GM23338 (cell line): ENCODE measurements at regions not wholly inside any gene's neighbourhood (a gene's known extent, or its start where the extent isn't known, plus 50 kb on each side); places are given as distances from the start of the nearest gene placed in this dataset.

Experiments
- ATAC-seq: fragments of 200-7000 bp; cut with Tn5 transposase; 3 replicates; pipeline ENCODE4 v1.9.1; 2020
- DNase-seq: peaks from one replicate; pipeline ENCODE4 v3.0.0-alpha.2; 2015; ENCODE audit warnings: low spot score
- H2AFZ ChIP-seq: fragments of 200-600 bp; sonication (generic); 2 replicates; pipeline ENCODE4 v1.8.0; 2016; ENCODE audit warnings: antibody characterized with exemption, mild to moderate bottlenecking, moderate library complexity
- H3F3A ChIP-seq: fragments of 200-600 bp; sonication (generic); replicated peaks from 2 replicates; pipeline ENCODE4 v1.8.0; 2017; ENCODE audit warnings: antibody characterized with exemption, mixed run types, low read depth
- H3K27ac ChIP-seq: fragments of 200-600 bp; sonication (generic); 2 replicates; pipeline ENCODE4 v1.6.1; 2016; ENCODE audit warnings: low read depth
- H3K27me3 ChIP-seq: fragments of 200-600 bp; sonication (generic); 2 replicates; pipeline ENCODE4 v1.8.0; 2016; ENCODE audit warnings: mild to moderate bottlenecking, mixed run types, moderate library complexity; ENCODE audit not compliant: insufficient read depth
- H3K36me3 ChIP-seq: fragments of 200-600 bp; sonication (generic); 2 replicates; pipeline ENCODE4 v1.8.0; 2016; ENCODE audit warnings: mild to moderate bottlenecking; ENCODE audit not compliant: insufficient read depth
- H3K4me1 ChIP-seq: fragments of 200-600 bp; sonication (generic); 2 replicates; pipeline ENCODE4 v1.8.0; 2016; ENCODE audit warnings: mild to moderate bottlenecking, moderate library complexity; ENCODE audit not compliant: insufficient read depth
- H3K4me2 ChIP-seq: fragments of 200-600 bp; sonication (generic); 2 replicates; pipeline ENCODE4 v1.7.1; 2017; ENCODE audit warnings: mixed run types
- H3K4me3 ChIP-seq: fragments of 200-600 bp; sonication (generic); 2 replicates; pipeline ENCODE4 v1.6.1; 2016; ENCODE audit warnings: mixed run types
- H3K79me2 ChIP-seq: fragments of 200-600 bp; sonication (generic); replicated peaks from 2 replicates; pipeline ENCODE4 v1.8.0; 2017; ENCODE audit warnings: mild to moderate bottlenecking; ENCODE audit not compliant: insufficient read depth
- H3K9me2 ChIP-seq: fragments of 200-600 bp; sonication (generic); 2 replicates; pipeline ENCODE4 v1.8.0; 2017; ENCODE audit not compliant: insufficient read depth
- H4K20me1 ChIP-seq: fragments of 200-600 bp; sonication (generic); replicated peaks from 2 replicates; pipeline ENCODE4 v1.8.0; 2017; ENCODE audit warnings: mild to moderate bottlenecking; ENCODE audit not compliant: insufficient read depth
- H3K27ac Mint-ChIP-seq: 2 replicates; pipeline ENCODE4 v1.8.0; 2020; ENCODE audit warnings: inconsistent platforms, mild to moderate bottlenecking, moderate library complexity, mixed read lengths
- H3K27me3 Mint-ChIP-seq: 3 replicates; pipeline ENCODE4 v1.8.0; 2022; ENCODE audit warnings: low read depth, mild to moderate bottlenecking, moderate library complexity, mixed read lengths, inconsistent platforms; ENCODE audit not compliant: insufficient read depth, poor library complexity
- H3K36me3 Mint-ChIP-seq: 3 replicates; pipeline ENCODE4 v1.8.0; 2021; ENCODE audit warnings: low read depth, mild to moderate bottlenecking, inconsistent platforms, moderate library complexity, mixed read lengths
- H3K4me1 Mint-ChIP-seq: 3 replicates; pipeline ENCODE4 v1.8.0; 2020; ENCODE audit warnings: mild to moderate bottlenecking, inconsistent platforms, mixed read lengths
- H3K4me3 Mint-ChIP-seq: 3 replicates; pipeline ENCODE4 v1.8.0; 2021; ENCODE audit warnings: moderate library complexity, mild to moderate bottlenecking, inconsistent platforms, mixed read lengths
- H3K9me3 Mint-ChIP-seq: 3 replicates; pipeline ENCODE4 v1.8.0; 2020; ENCODE audit warnings: moderate library complexity, mild to moderate bottlenecking, inconsistent platforms, mixed read lengths
- CTCF ChIP-seq, 2 experiments: fragments of 200-600 bp in 1 of 2; sonication (generic) in 1 of 2; conservative IDR thresholded peaks; 2 replicates each; pipeline versions ENCODE4 v1.5.1 to v1.6.1; 2016 to 2017; ENCODE audit warnings: antibody characterized with exemption in 2 of 2, low read depth in 2 of 2, mild to moderate bottlenecking in 2 of 2, moderate library complexity in 1 of 2
- ETS1 ChIP-seq: IDR thresholded peaks from 2 replicates; pipeline ENCODE4 v1.6.1; 2016; ENCODE audit warnings: antibody characterized with exemption
- EZH2phosphoT487 ChIP-seq: fragments of 200-600 bp; sonication (generic); IDR thresholded peaks from one replicate; pipeline ENCODE4 v1.8.1; 2018; ENCODE audit warnings: antibody characterized with exemption; ENCODE audit not compliant: unreplicated experiment
- JUNB ChIP-seq: IDR thresholded peaks from one replicate; pipeline ENCODE4 v1.6.1; 2016; ENCODE audit warnings: antibody characterized with exemption; ENCODE audit not compliant: unreplicated experiment
- NANOG ChIP-seq: IDR thresholded peaks from 2 replicates; pipeline ENCODE4 v1.6.1; 2016; ENCODE audit warnings: antibody characterized with exemption, borderline replicate concordance
- REST ChIP-seq: IDR thresholded peaks from one replicate; pipeline ENCODE4 v1.6.1; 2018; ENCODE audit warnings: antibody characterized with exemption; ENCODE audit not compliant: unreplicated experiment
- STAT1 ChIP-seq: IDR thresholded peaks from one replicate; pipeline ENCODE4 v1.6.1; 2016; ENCODE audit warnings: antibody characterized with exemption; ENCODE audit not compliant: unreplicated experiment
- ZNF331 ChIP-seq: fragments of 250-450 bp; sonication (Bioruptor Pico); IDR thresholded peaks from 2 replicates; pipeline ENCODE4 v1.5.0; 2020; ENCODE audit warnings: low read depth, mild to moderate bottlenecking, moderate library complexity
- ZNF462 ChIP-seq: fragments of 250-450 bp; sonication (Bioruptor Pico); IDR thresholded peaks from 2 replicates; pipeline ENCODE4 v1.5.0; 2020; ENCODE audit warnings: mild to moderate bottlenecking, moderate library complexity

- ATAC-seq (no peak), DNase-seq (no peak)
- Histone ChIP-seq H3F3A (no peaks in the 10 kb centered on the region), H3K79me2 (no peaks in the 10 kb centered on the region), H3K36me3 (no peaks in the 10 kb centered on the region), H3K9me2 (0 out of 2 replicates have a peak, but pooled peaks cover 13% of the 10 kb centered on the region), H4K20me1 (no peaks in the 10 kb centered on the region), H3K27me3 (no peaks in the 10 kb centered on the region), H3K4me2 (no peak overlapping the region), H3K27ac (no peak overlapping the region), H2AFZ (peak overlapping the region; percentile 57; the same call in 1 of the 2 replicates), H3K4me1 (no peaks in the 10 kb centered on the region), H3K4me3 (no peak overlapping the region)
- H3K27ac Mint-ChIP-seq, result no peak overlapping the region
- TF ChIP-seq STAT1, result no peak
- TF ChIP-seq ZNF462 (CRISPR knock-in tag), result no peak
- no peak for TF ChIP-seq CTCF (conservative IDR thresholded peaks at IDR 0.05; ENCODE audit: low read depth in 2 of 2)
- TF ChIP-seq ETS1, result no peak
- TF ChIP-seq REST, result no peak
- TF ChIP-seq JUNB, result no peak
- TF ChIP-seq ZNF331 (CRISPR knock-in tag), result no peak
- no peak for TF ChIP-seq NANOG
- TF ChIP-seq EZH2phosphoT487, result no peak
- H3K36me3 Mint-ChIP-seq, result no peaks in the 10 kb centered on the region
- H3K4me3 Mint-ChIP-seq, result no peak overlapping the region
- no peaks in the 10 kb centered on the region; the same call in 2 of the 3 replicates for H3K4me1 Mint-ChIP-seq
- H3K9me3 Mint-ChIP-seq, result no peaks in the 10 kb centered on the region; the same call in 2 of the 3 replicates
- H3K27me3 Mint-ChIP-seq, result no peaks in the 10 kb centered on the region
Observed at GRCh38 chr7:41774966-41775365, 72.1 kb upstream of the INHBA start.
